GM18868 (cell line): ENCODE measurements at regions not wholly inside any gene's neighbourhood (a gene's known extent, or its start where the extent isn't known, plus 50 kb on each side); places are given as distances from the start of the nearest gene placed in this dataset.

Experiments used
- ATAC-seq: cut with Tn5 transposase; IDR thresholded peaks from one replicate; pipeline ENCODE4 v1.9.1; 2021; ENCODE audit warnings: mild to moderate bottlenecking, moderate library complexity; ENCODE audit not compliant: unreplicated experiment

DNA sequence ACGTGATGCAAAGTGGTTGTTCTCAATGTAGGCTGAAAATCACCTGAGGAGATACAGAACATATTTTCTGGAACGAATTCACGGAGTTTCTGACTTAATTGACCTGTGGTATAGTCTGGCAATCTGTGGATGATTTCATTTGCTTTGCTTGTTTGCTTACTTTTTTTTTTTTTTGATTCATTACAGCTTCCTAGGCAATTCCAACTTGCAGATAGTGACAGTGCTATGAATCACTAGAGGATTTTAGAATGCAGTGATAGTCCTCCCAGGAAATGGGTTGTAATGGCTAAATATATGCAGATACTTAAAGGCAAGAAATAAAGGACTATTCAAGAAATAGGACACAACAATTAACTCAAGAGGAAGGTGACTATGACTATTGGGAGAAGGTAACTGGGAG lies 1378.1 kb upstream of the PRMT6 start:
- no peak for ATAC-seq

- ATAC-seq: no peak
Measured at GRCh38 chr1:105684714-105685113, 1371.8 kb upstream of the PRMT6 start.

DNA sequence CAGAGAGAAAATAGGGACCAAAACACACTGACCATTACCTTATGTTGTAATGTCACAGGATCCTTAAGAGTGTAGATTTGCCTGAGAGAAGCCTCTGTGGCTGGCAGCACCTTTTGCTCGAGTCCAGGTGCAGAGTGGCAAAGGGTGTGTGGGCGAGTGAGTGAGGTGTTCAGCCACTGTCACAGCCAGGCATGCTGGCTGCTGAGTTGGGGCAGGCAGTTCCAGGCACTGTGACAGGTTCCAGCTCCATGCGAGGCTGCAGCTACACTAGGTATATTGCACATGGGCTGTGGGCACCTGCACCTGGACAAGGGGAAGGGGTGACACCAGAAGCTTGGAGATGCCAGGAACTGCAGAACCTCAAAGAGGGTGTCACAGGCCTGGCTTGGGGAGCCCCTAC lies 1370.4 kb upstream of the PRMT6 start:
- no peak for ATAC-seq

GRCh38 chr1:105686874-105687690 lies 1369.4 kb upstream of the PRMT6 start:
- ATAC-seq: no peak

DNA sequence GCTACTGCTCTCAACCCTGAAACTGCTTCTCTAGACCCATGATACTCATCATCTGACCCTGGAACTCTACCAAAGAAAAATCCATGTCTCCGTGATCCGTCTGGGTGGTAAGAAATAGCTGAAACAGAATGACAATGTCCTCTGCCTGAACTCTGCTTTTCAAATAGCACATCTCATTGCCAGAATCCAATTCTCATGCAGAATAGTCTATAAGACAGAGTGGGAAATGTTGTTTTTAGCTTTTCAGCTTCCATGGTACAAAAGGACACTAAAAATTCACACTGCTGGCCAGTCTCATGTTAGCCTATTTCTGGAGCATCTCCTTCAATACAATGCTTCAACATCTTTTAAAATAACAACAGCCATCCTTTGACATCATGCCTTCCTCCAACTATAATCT lies 1355.8 kb upstream of the PRMT6 start:
- no peak for ATAC-seq

DNA sequence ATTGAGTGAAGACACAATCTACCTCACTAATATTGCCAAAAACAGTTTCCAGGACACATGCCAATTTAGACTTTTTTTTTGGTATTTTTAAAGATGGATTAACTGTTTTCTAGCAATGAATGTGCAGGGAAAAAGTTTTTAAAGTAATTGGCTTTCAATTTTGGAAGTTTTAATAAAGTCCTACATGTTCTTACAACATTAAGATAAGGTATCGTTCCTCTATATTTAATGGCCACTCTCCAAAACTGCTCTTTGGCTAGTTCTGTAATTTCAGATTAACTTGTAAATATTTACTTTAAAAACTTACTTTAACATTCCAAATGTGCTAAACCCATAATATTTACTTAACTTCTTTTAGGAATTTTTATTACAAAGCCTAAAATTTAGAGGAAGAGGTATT lies 1332.2 kb upstream of the PRMT6 start:
- no peak for ATAC-seq

DNA sequence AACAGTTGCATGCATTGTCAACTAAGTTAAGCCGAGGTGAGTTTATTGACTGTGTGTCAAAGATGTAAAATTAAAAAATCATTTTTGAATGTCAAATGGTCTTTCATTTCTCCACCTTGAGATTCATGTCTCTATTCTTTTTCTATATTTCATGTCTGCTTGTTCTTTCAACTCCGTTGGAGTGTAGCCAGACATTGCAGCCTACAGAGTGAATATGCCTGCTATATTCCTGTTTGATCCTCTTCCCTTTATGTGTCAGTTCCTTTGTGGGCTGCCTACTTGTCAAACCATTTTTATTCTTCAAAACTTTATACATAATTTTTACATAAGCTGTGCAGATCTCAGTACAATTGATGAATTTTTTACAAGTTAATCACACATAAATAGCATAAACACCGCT lies 1325.8 kb upstream of the PRMT6 start:
- ATAC-seq: no peak

- no peak for ATAC-seq
Measured at GRCh38 chr1:105736349-105736748, 1320.1 kb upstream of the PRMT6 start.

- ATAC-seq: no peak
Measured at GRCh38 chr1:105779727-105780126, 1276.7 kb upstream of the PRMT6 start.

DNA sequence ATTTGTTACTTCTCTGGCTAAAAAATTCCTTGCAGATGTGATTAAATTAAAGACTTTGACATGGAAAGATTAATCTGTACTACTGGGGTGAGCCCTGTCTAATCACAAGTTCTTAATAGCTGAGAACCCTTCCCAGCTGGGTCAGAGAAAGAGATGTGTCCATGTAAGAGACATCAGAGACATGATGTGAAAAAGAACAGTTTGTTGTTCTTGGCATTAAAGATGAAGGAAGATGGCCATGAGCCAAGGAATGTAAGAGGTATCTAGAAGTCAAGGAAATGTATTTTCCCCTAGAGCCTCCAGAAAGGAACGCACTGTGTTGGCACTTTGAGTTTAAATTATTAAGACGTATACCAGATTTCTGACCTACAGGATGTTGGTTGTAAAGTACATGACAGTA lies 1271.5 kb upstream of the PRMT6 start:
- ATAC-seq: no peak

- peak; percentile 89 for ATAC-seq
Measured at GRCh38 chr1:105793536-105794146, 1262.8 kb upstream of the PRMT6 start.

DNA sequence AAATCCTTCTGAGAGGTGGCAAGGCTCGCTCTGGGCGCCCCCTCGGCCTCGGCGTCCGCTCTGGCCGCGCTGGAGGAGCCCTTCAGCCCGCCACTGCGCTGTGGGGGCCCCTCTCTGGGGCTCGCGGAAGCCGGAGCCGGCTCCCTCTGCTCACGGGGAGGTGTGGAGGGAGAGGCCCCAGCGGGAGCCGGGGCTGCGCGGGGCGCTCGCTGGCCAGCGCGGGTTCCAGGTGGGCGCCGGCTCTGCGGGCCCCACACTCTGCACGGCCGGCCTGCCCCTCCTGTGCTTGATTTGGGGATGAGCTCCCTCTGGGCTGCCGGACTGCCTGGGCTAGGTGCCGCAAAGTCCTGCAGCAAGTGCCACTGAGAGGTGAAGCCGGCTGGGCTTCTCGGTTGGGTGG lies 1260.7 kb upstream of the PRMT6 start:
- no peak for ATAC-seq

DNA sequence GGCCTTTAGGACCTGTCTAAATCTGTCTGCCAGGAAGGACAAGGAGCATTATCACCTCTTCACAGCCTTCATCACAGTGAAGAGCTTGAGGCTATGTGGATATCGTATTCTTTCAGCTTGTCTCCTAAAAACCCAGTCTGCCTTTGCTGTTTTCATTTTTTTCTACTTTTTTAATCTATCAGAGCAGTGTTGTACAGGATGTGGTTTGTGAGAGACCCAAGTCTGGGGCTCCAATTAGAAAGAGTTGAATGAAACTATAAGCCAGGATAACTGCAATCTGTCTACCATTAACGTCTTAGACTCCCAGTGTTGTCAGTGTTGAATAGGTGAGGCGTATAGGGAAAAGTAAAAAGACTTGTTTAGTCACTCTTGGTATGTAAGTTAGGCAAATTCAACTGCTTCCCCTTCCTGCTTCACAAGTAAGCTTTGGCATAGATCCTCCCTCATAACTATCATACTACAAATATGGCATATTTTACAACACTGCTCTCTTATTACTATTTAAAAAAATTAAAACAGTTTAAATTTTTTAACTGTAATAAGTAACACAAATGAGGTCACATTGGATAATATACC lies 1225.8 kb upstream of the PRMT6 start:
- no peak for ATAC-seq

DNA sequence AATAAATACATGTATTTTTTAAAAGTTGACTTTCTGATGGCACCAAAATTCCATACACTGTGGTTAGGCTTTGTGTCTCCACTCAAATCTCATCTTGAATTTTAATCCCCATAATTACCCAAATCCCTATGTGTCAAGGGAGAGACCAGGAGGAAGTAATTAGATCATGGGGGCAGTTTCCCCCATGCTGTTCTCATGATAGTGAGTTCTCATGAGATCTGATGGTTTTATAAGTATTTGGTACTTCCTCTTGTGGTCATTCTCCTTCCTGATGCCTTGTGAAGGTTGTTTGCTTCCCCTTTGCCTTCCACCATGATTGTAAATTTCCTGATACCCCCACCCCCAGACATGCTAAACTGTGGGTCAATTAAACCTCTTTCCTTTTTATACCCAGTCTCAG lies 1218.4 kb upstream of the PRMT6 start:
- no peak for ATAC-seq

DNA sequence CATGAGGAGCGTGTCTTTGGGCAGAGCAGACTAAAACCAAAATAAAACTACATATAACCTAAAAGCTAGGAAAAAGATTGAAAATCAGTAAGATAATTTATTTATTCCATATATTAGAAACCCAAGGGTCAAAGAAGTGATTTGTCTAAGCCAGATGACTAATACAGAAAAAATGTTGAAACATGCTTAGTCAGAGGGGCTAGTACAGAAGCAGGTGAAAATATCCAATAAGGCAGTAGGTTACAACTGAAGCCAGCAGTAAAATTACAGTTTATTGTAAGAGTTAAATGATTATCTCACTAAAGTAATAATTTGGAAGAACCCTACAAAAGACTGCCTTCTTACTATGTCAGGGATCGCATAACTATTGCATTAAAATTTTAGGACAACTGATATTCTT lies 1190.9 kb upstream of the PRMT6 start:
- ATAC-seq: no peak

GRCh38 chr1:105872817-105873216 lies 1183.7 kb upstream of the PRMT6 start:
- ATAC-seq: no peak

- ATAC-seq: peak; percentile 79
Measured at GRCh38 chr1:105874621-105875020, 1181.9 kb upstream of the PRMT6 start.

GRCh38 chr1:105886309-105886708 lies 1170.2 kb upstream of the PRMT6 start:
- ATAC-seq: no peak

- no peak for ATAC-seq
Measured at GRCh38 chr1:105891308-105891707, 1165.2 kb upstream of the PRMT6 start.

GRCh38 chr1:105894006-105894405 lies 1162.5 kb upstream of the PRMT6 start:
- ATAC-seq: no peak

DNA sequence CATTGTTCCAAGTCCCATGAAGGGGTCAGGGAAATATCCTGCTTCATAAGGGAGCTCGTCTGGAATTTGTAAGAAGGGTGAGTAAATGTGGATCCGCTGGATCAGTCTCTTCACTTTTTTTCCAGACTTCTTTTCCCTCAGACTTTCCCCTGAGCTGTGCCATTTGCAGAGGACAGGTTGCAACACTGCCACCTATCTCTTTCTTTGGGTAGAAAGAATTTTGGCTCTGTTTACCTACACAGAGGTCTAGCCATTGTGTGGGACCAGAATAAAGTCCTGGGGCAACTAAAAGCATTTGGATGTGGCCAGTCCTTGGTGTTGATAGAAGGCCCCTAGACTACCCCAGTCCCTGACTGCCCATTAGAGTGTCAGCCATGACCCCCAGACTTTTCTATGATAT lies 1146.7 kb upstream of the PRMT6 start:
- ATAC-seq: no peak

GRCh38 chr1:105914403-105914802 lies 1142.1 kb upstream of the PRMT6 start:
- no peak for ATAC-seq
